ENCODE measurements at regions not wholly inside any gene's neighbourhood (a gene's known extent, or its start where the extent isn't known, plus 50 kb on each side); places are given as distances from the start of the nearest gene placed in this dataset.

GRCh38 chr5:58241389-58241788, 218.5 kb downstream of the PLK2 start:
- Histone ChIP-seq H4K20me1 (ENCODE audit: low read length) (no peaks in the 10 kb centered on the region), H2AFZ (ENCODE audit: low read length) (no peak overlapping the region), H3K4me1 (ENCODE audit: insufficient read depth, low read length) (peaks cover 41% of the 10 kb centered on the region), H3F3A (ENCODE audit: low read length, unreplicated experiment) (no peaks in the 10 kb centered on the region), H3K9ac (ENCODE audit: low read length) (no peak overlapping the region), H3K4me2 (ENCODE audit: low read length) (no peak overlapping the region; the same call in 1 of the 2 replicates), H3K9me3 (ENCODE audit: low read length) (no peaks in the 10 kb centered on the region), H3K4me3 (ENCODE audit: low read length) (no peak overlapping the region), H3K36me3 (ENCODE audit: low read depth, low read length) (no peaks in the 10 kb centered on the region), H3K79me2 (ENCODE audit: low read length) (no peaks in the 10 kb centered on the region), H3K27ac (ENCODE audit: low read length) (0 out of 2 replicates have a peak overlapping the region, but pooled peaks have one; percentile 32), H3K9me2 (replicated peaks; ENCODE audit: low read length) (no peaks in the 10 kb centered on the region), H3K27me3 (ENCODE audit: low read length) (no peaks in the 10 kb centered on the region)
- ATAC-seq (peak; percentile 61), DNase-seq (peak; percentile 36)
- BruUV-seq (replicated peaks): no TSS peak
- TF ChIP-seq CTCF (conservative IDR thresholded peaks at IDR 0.05; ENCODE audit: low read depth, low read length) (no peak), EZH2 (IDR thresholded peaks at IDR 0.05; ENCODE audit: low read length, unreplicated experiment) (no peak), EZH2phosphoT487 (IDR thresholded peaks at IDR 0.05; ENCODE audit: borderline replicate concordance, low read length) (no peak)
- intact Hi-C loops (cut with micrococcal nuclease): loop anchor here (10.0 kb wide), 1 partner anchor 83 kb away; no protein-coding TSS in a partner anchor
- ChIA-PET POLR2A (ENCODE audit: unreplicated experiment) (no interaction called here), CTCF (no interaction called here)

GRCh38 chr5:58240322-58240721, 219.6 kb downstream of the PLK2 start:
- BruUV-seq (replicated peaks): no TSS peak
- TF ChIP-seq EZH2phosphoT487 (IDR thresholded peaks at IDR 0.05; ENCODE audit: borderline replicate concordance, low read length): no peak
- TF ChIP-seq CTCF (conservative IDR thresholded peaks at IDR 0.05; ENCODE audit: low read depth, low read length): no peak
- TF ChIP-seq EZH2 (IDR thresholded peaks at IDR 0.05; ENCODE audit: low read length, unreplicated experiment): no peak
- DNase-seq: peak; percentile 64
- Histone ChIP-seq H3K79me2 (ENCODE audit: low read length) (no peaks in the 10 kb centered on the region), H3K27ac (ENCODE audit: low read length) (peak overlapping the region; percentile 59), H4K20me1 (ENCODE audit: low read length) (no peaks in the 10 kb centered on the region), H3K4me2 (ENCODE audit: low read length) (peak overlapping the region; percentile 22), H3K4me3 (ENCODE audit: low read length) (no peak overlapping the region), H3K9me2 (replicated peaks; ENCODE audit: low read length) (no peaks in the 10 kb centered on the region), H3K27me3 (ENCODE audit: low read length) (no peaks in the 10 kb centered on the region), H3K9me3 (ENCODE audit: low read length) (no peaks in the 10 kb centered on the region), H3F3A (ENCODE audit: low read length, unreplicated experiment) (no peaks in the 10 kb centered on the region), H3K4me1 (ENCODE audit: insufficient read depth, low read length) (peaks cover 30% of the 10 kb centered on the region), H2AFZ (ENCODE audit: low read length) (0 out of 2 replicates have a peak overlapping the region, but pooled peaks have one; percentile 36), H3K9ac (ENCODE audit: low read length) (no peak overlapping the region), H3K36me3 (ENCODE audit: low read depth, low read length) (no peaks in the 10 kb centered on the region)
- POLR2A ChIA-PET (ENCODE audit: unreplicated experiment): no interaction called here
- intact Hi-C loops (cut with micrococcal nuclease): loop anchor here (10.0 kb wide), 1 partner anchor 84 kb away; no protein-coding TSS in a partner anchor
- ATAC-seq: peak; percentile 57
- CTCF ChIA-PET: no interaction called here

GRCh38 chr5:58239731-58240130, 220.2 kb downstream of the PLK2 start:
- peak; percentile 20 for DNase-seq
- ChIA-PET CTCF (no interaction called here), POLR2A (ENCODE audit: unreplicated experiment) (no interaction called here)
- H3K36me3 ChIP-seq (ENCODE audit: low read depth, low read length): no peaks in the 10 kb centered on the region
- no TSS peak for BruUV-seq (replicated peaks)
- H3K27ac ChIP-seq (ENCODE audit: low read length): peak overlapping the region; percentile 59; the same call in 1 of the 2 replicates
- no peak overlapping the region for H2AFZ ChIP-seq (ENCODE audit: low read length)
- H3K79me2 ChIP-seq (ENCODE audit: low read length): no peaks in the 10 kb centered on the region
- TF ChIP-seq CTCF (conservative IDR thresholded peaks at IDR 0.05; ENCODE audit: low read depth, low read length) (no peak), EZH2phosphoT487 (IDR thresholded peaks at IDR 0.05; ENCODE audit: borderline replicate concordance, low read length) (no peak), EZH2 (IDR thresholded peaks at IDR 0.05; ENCODE audit: low read length, unreplicated experiment) (no peak)
- no peaks in the 10 kb centered on the region for H3K27me3 ChIP-seq (ENCODE audit: low read length)
- H3K9ac ChIP-seq (ENCODE audit: low read length): no peak overlapping the region
- H3K4me1 ChIP-seq (ENCODE audit: insufficient read depth, low read length): peaks cover 24% of the 10 kb centered on the region
- no peak for ATAC-seq
- no peaks in the 10 kb centered on the region for H3K9me3 ChIP-seq (ENCODE audit: low read length)
- H3K4me2 ChIP-seq (ENCODE audit: low read length): no peak overlapping the region; the same call in 1 of the 2 replicates
- intact Hi-C loops (cut with micrococcal nuclease): loop anchor here (10.0 kb wide), 1 partner anchor 85 kb away; no protein-coding TSS in a partner anchor
- no peak overlapping the region for H3K4me3 ChIP-seq (ENCODE audit: low read length)
- H4K20me1 ChIP-seq (ENCODE audit: low read length): no peaks in the 10 kb centered on the region
- H3F3A ChIP-seq (ENCODE audit: low read length, unreplicated experiment): no peaks in the 10 kb centered on the region
- no peaks in the 10 kb centered on the region for H3K9me2 ChIP-seq (replicated peaks; ENCODE audit: low read length)

All from PC-3 (cell line).